ENCODE measurements at regions not wholly inside any gene's neighbourhood (a gene's known extent, or its start where the extent isn't known, plus 50 kb on each side); places are given as distances from the start of the nearest gene placed in this dataset.

DNA sequence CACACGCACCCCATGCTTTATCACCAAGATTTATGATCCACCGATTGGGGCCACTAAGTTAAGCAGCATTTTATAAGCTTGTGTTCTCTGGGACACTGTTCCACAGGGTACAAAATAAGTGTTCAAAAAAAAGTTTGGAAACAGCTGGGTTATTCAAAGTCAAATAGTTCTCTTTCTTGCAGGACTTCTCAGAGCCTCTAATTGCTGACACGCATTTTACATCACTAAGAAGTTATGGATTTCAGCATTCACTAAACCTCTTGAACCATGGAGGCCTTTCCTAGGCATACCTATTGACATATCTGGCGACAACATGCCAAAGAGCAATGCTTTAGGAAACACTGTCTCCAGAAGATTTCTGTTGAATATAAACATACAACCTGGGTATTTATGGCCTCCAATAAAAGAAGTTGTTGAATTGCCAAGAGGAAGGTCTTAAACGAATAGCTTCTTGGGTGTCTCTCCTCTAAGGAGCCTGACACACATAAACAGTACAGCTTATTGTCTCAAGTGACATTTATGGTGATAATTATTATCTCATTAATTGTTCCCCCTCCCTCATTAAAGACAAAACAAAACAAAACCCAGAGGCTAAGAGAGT is 147.1 kb upstream of the ARHGAP20 start:
- no peak for TF ChIP-seq SUZ12 (IDR thresholded peaks at IDR 0.05; ENCODE audit: extremely low read depth, insufficient read depth, insufficient read length)
- no peak for TF ChIP-seq YY1 (IDR thresholded peaks at IDR 0.05; ENCODE audit: insufficient read depth, insufficient read length)
